ENCODE measurements at regions not wholly inside any gene's neighbourhood (a gene's known extent, or its start where the extent isn't known, plus 50 kb on each side); places are given as distances from the start of the nearest gene placed in this dataset.

DNA sequence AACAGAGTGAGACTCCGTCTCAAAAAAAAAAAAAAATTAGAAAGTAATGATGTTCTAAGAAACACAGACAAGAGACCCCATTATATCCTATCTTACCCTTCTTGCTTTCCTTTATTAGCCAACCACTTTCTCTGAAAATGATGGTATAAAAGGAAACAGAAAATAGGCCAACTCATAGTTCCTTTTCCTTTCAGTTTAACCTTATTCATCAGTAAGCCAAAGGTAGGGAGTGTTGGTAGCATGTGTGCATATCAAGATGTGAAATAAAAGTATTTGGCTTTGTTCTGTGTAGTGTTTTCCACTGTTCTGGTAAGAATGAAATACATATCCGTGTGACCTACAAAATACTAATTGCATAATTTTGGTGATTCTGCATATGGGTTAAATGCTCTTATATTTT, 266.6 kb downstream of the ZNF674 start:
- 88 to 95% methylated on average over 2 of the region's 2 CpGs for WGBS, 2 donors
- no peaks in the 10 kb centered on the region for H3K9me3 ChIP-seq
- H3K4me1 ChIP-seq: no peaks in the 10 kb centered on the region
- no peak overlapping the region for H3K27ac ChIP-seq
- H3K36me3 ChIP-seq: no peaks in the 10 kb centered on the region
- DNase-seq: no peak
- H3K27me3 ChIP-seq: no peaks in the 10 kb centered on the region
- H3K4me3 ChIP-seq (replicated peaks in 1 of 3): no peak overlapping the region
- no peak for TF ChIP-seq POLR2A (IDR thresholded peaks at IDR 0.05)
- TF ChIP-seq, protein P1, sequence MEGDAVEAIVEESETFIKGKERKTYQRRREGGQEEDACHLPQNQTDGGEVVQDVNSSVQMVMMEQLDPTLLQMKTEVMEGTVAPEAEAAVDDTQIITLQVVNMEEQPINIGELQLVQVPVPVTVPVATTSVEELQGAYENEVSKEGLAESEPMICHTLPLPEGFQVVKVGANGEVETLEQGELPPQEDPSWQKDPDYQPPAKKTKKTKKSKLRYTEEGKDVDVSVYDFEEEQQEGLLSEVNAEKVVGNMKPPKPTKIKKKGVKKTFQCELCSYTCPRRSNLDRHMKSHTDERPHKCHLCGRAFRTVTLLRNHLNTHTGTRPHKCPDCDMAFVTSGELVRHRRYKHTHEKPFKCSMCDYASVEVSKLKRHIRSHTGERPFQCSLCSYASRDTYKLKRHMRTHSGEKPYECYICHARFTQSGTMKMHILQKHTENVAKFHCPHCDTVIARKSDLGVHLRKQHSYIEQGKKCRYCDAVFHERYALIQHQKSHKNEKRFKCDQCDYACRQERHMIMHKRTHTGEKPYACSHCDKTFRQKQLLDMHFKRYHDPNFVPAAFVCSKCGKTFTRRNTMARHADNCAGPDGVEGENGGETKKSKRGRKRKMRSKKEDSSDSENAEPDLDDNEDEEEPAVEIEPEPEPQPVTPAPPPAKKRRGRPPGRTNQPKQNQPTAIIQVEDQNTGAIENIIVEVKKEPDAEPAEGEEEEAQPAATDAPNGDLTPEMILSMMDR (IDR thresholded peaks at IDR 0.05): no peak
- intact Hi-C loops (cut with DNase I): no loop called here

DNA sequence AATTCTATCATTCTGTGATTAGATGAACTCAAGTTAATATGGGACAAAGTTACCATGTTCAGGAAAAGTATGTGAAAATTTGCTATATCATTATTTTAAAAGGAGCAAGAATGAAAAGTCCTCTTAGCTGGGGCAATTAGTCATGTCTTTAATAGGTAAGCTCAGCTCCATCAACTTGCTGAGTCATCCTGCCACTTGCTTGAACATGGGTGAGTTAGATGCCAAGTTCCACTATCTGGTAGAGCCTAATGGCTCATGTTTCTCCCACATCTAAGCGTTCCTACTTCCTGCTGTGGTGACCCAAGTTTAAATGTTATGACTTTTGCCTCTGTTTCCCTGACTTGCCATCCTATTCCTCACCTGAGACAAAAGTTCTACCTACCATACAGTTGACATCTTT, 276.8 kb downstream of the ZNF674 start:
- intact Hi-C loops (cut with DNase I): no loop called here
- Histone ChIP-seq H3K36me3 (no peaks in the 10 kb centered on the region), H3K4me1 (no peaks in the 10 kb centered on the region), H3K27ac (no peak overlapping the region), H3K27me3 (no peaks in the 10 kb centered on the region), H3K4me3 (replicated peaks in 1 of 3) (no peak overlapping the region), H3K9me3 (no peaks in the 10 kb centered on the region)
- TF ChIP-seq, protein P1 (IDR thresholded peaks at IDR 0.05): no peak
- no peak for TF ChIP-seq POLR2A (IDR thresholded peaks at IDR 0.05)
- WGBS, 2 donors: 67 to 75% methylated on average over 1 of the region's 1 CpG
- DNase-seq: peak in 1 of 2 donors; percentile 25

DNA sequence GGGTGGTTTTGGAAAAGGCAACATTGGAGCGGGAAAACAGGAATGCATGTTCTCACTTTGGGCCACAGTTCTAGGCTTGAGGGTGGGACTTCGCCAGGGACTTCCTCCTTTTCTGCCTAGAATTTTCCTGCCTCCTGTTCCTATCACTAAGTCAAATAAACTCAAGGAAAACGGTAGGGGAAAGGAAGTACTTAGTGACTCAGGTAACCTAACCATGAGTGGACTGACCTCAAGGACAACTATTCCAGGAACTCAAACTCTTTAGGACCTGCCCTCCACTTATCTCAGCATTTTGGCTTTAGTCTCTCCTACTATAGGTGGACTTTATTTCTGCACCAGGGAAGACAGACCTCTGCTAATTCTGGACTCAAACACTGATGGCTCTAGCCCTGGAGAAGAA, 281.7 kb downstream of the ZNF674 start:
- H3K36me3 ChIP-seq: no peaks in the 10 kb centered on the region
- H3K27ac ChIP-seq: no peak overlapping the region
- no peak for TF ChIP-seq POLR2A (IDR thresholded peaks at IDR 0.05)
- TF ChIP-seq, protein P1 (IDR thresholded peaks at IDR 0.05): no peak
- H3K27me3 ChIP-seq: no peaks in the 10 kb centered on the region
- intact Hi-C loops (cut with DNase I): no loop called here
- H3K4me3 ChIP-seq (replicated peaks in 1 of 3): no peak overlapping the region
- 70 to 71% methylated on average over 3 of the region's 3 CpGs for WGBS, 2 donors
- no peaks in the 10 kb centered on the region for H3K4me1 ChIP-seq
- H3K9me3 ChIP-seq: no peaks in the 10 kb centered on the region
- DNase-seq: no peak

DNA sequence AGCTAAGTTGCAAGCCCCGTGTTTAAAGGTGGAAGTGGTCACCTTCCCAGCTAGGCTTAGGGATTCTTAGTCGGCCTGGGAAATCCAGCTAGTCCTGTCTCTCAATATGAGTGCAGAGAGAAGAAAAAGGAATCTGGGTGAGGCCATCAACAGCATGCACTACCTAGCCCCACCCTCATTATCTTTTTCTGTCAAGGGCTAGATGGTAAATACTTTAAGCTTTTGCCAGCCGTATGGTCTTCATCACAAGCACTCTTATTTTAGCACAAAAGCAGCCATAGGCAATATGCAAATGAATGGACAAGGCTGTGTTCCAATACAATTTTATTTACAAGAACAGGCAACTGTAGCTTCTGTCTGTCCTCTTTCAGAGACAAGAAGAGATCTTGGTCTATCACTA, 282.9 kb downstream of the ZNF674 start:
- no peaks in the 10 kb centered on the region for H3K36me3 ChIP-seq
- no peaks in the 10 kb centered on the region for H3K9me3 ChIP-seq
- no peaks in the 10 kb centered on the region for H3K27me3 ChIP-seq
- H3K27ac ChIP-seq: no peak overlapping the region
- DNase-seq: no peak
- H3K4me1 ChIP-seq: no peaks in the 10 kb centered on the region
- intact Hi-C loops (cut with DNase I): no loop called here
- no peak overlapping the region for H3K4me3 ChIP-seq (replicated peaks in 1 of 3)
- no peak for TF ChIP-seq POLR2A (IDR thresholded peaks at IDR 0.05)
- TF ChIP-seq, protein P1 (IDR thresholded peaks at IDR 0.05): no peak
- WGBS, 2 donors: 74 to 76% methylated on average over 3 of the region's 3 CpGs

DNA sequence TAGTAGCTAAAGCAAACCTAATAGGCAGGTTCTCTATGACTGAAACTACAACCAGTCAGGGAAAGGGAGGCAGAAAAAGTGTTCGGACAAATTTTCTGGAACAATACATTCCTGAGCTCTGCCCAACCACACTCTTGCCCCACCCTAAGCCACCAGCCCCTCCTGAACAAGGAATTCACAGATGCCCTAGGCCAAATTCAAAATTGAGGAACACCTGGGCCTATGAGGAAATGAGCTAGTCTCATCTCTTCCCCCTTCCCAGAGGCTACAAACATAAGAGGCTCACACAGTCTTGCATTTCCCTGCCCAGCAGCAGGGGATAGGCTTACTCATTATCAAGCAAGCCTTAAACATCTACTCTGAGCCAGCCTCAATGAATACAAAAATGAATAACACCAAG, 284.7 kb downstream of the ZNF674 start:
- intact Hi-C loops (cut with DNase I): no loop called here
- H3K36me3 ChIP-seq: no peaks in the 10 kb centered on the region
- 81 to 86% methylated on average over 1 of the region's 1 CpG for WGBS, 2 donors
- DNase-seq: no peak
- no peaks in the 10 kb centered on the region for H3K4me1 ChIP-seq
- TF ChIP-seq, protein P1 (IDR thresholded peaks at IDR 0.05): no peak
- no peak for TF ChIP-seq POLR2A (IDR thresholded peaks at IDR 0.05)
- no peak overlapping the region for H3K4me3 ChIP-seq (replicated peaks in 1 of 3)
- H3K27ac ChIP-seq: no peak overlapping the region
- H3K9me3 ChIP-seq: no peaks in the 10 kb centered on the region
- no peaks in the 10 kb centered on the region for H3K27me3 ChIP-seq

All from thyroid gland (tissue), 4 donors.